GM12878 (cell line): ENCODE measurements at regions not wholly inside any gene's neighbourhood (a gene's known extent, or its start where the extent isn't known, plus 50 kb on each side); places are given as distances from the start of the nearest gene placed in this dataset.

Experiments used
- ATAC-seq: fragments of 200-7000 bp; cut with Tn5 transposase; 3 replicates; pipeline ENCODE4 v1.9.1; 2020; ENCODE audit warnings: mild to moderate bottlenecking, moderate library complexity
- BruUV-seq: library from RNA; stranded (reverse); fragments of 400-500 nt; replicated peaks from 2 replicates; lab custom pipeline; 2021; lab: Mats Ljungman, UMichigan
- CTCF ChIA-PET: fragments of 300-600 bp; sonication (Branson Sonifier 250); formaldehyde crosslinking; extraction: SDS; loops from one replicate; lab custom pipeline; 2021; ENCODE audit warnings: inconsistent platforms; lab: Yijun Ruan, JAX
- POLR2A ChIA-PET: fragments of 350-600 bp; formaldehyde crosslinking; extraction: SDS; loops from one replicate; lab custom pipeline; 2021; ENCODE audit warnings: inconsistent platforms; lab: Charles Lee
- RAD21 ChIA-PET: fragments of 300-600 bp; sonication (Branson Sonifier 250); formaldehyde crosslinking; loops from one replicate; lab custom pipeline; 2023; ENCODE audit warnings: antibody characterized with exemption; ENCODE audit not compliant: unreplicated experiment; lab: Charles Lee
- SMC1A ChIA-PET: fragments of 300-600 bp; sonication (Branson Sonifier 250); formaldehyde crosslinking; loops from one replicate; lab custom pipeline; 2023; ENCODE audit not compliant: unreplicated experiment, uncharacterized antibody; lab: Charles Lee
- DNase-seq: peaks from one replicate; pipeline ENCODE4 v3.0.0-alpha.2; 2011; ENCODE audit warnings: low read depth, low spot score
- FAIRE-seq: peaks from 3 replicates; lab custom pipeline; 2011; peaks lifted over from hg19 to GRCh38; lab: Jason Lieb, UNC
- H2AFZ ChIP-seq: 2 replicates; pipeline ENCODE4 v1.6.0; 2011; ENCODE audit warnings: low read depth, low read length, control low read depth; ENCODE audit not compliant: control insufficient read depth
- H3K27ac ChIP-seq: 2 replicates; pipeline ENCODE4 v1.5.1; 2011; ENCODE audit warnings: control low read depth; ENCODE audit not compliant: control insufficient read depth, insufficient read depth
- H3K27me3 ChIP-seq, 2 experiments: replicated peaks in 1 of 2; 2 replicates each; pipeline versions ENCODE4 v1.6.0 to v1.6.1; 2011; ENCODE audit warnings: low read length in 1 of 2; ENCODE audit not compliant: control insufficient read depth in 2 of 2, insufficient read depth in 2 of 2
- H3K36me3 ChIP-seq, 2 experiments: 2 replicates each; pipeline ENCODE4 v1.5.1; 2011; ENCODE audit warnings: low read length in 1 of 2; ENCODE audit not compliant: control insufficient read depth in 2 of 2, insufficient read depth in 2 of 2
- H3K4me1 ChIP-seq: 2 replicates; pipeline ENCODE4 v1.6.1; 2011; ENCODE audit warnings: mild to moderate bottlenecking, low read length, moderate library complexity, mixed read lengths; ENCODE audit not compliant: control insufficient read depth, insufficient read depth
- H3K4me2 ChIP-seq: 2 replicates; pipeline ENCODE4 v1.6.0; 2011; ENCODE audit warnings: control low read depth; ENCODE audit not compliant: control insufficient read depth, insufficient read depth
- H3K4me3 ChIP-seq: fragments of 200-600 bp; sonication (generic); 2 replicates; pipeline ENCODE4 v1.5.1; 2016
- H3K79me2 ChIP-seq: 2 replicates; pipeline ENCODE4 v1.6.0; 2011; ENCODE audit warnings: low read length; ENCODE audit not compliant: control insufficient read depth, insufficient read depth
- H3K9ac ChIP-seq: 2 replicates; pipeline ENCODE4 v1.8.0; 2011; ENCODE audit warnings: low read length, control low read depth, mixed read lengths; ENCODE audit not compliant: control insufficient read depth, insufficient read depth
- H3K9me3 ChIP-seq: replicated peaks from 3 replicates; pipeline ENCODE4 v1.5.1; 2011; ENCODE audit warnings: mild to moderate bottlenecking, low read length; ENCODE audit not compliant: control insufficient read depth, insufficient read depth
- H4K20me1 ChIP-seq: 2 replicates; pipeline ENCODE4 v1.6.0; 2011; ENCODE audit not compliant: control insufficient read depth, insufficient read depth
- FOXK2 ChIP-seq: fragments of 450-650 bp; IDR thresholded peaks from 2 replicates; pipeline ENCODE4 v1.6.1; 2017; ENCODE audit warnings: mild to moderate bottlenecking, moderate library complexity
- HDAC2 ChIP-seq: fragments of 200-600 bp; sonication (generic); IDR thresholded peaks from 2 replicates; pipeline ENCODE4 v1.6.1; 2017
- JUNB ChIP-seq: IDR thresholded peaks from 2 replicates; pipeline ENCODE4 v1.6.1; 2016; ENCODE audit warnings: antibody characterized with exemption, mild to moderate bottlenecking
- KLF5 ChIP-seq: fragments of 450-650 bp; IDR thresholded peaks from 2 replicates; pipeline ENCODE4 v1.6.1; 2014; ENCODE audit warnings: mild to moderate bottlenecking; ENCODE audit not compliant: partially characterized antibody
- MYC ChIP-seq: IDR thresholded peaks from 2 replicates; pipeline ENCODE4 v1.6.1; 2011; ENCODE audit warnings: mild to moderate bottlenecking, low read length, moderate library complexity, inconsistent platforms; ENCODE audit not compliant: insufficient read depth, insufficient replicate concordance, insufficient read length, severe bottlenecking
- TCF12 ChIP-seq: IDR thresholded peaks from 2 replicates; pipeline ENCODE4 v1.6.1; 2011; ENCODE audit warnings: low read depth, mild to moderate bottlenecking, low read length
- YBX1 ChIP-seq: fragments of 450-650 bp; IDR thresholded peaks from 2 replicates; pipeline ENCODE4 v1.6.1; 2016; ENCODE audit warnings: antibody characterized with exemption
- ZBED1 ChIP-seq: IDR thresholded peaks from 2 replicates; pipeline ENCODE4 v1.6.1; 2016; ENCODE audit warnings: borderline replicate concordance
- WGBS: methylation state at CpG from one replicate; pipeline ENCODE4 v1.1.6; 2016; ENCODE audit warnings: low lambda C conversion rate; ENCODE audit not compliant: insufficient replicate concordance, insufficient coverage; ENCODE audit errors: missing lambda C conversion rate; 5-methylcytosine and 5-hydroxymethylcytosine counted together
- in situ Hi-C: fragments of 300-500 bp; cut with MboI; formaldehyde crosslinking; loops from 9 replicates; pipeline ENCODE4 v1.14.3; 2018; ENCODE audit warnings: mixed read lengths
- intact Hi-C: fragments of 100-400 bp; cut with micrococcal nuclease; formaldehyde crosslinking; loops from one replicate; pipeline ENCODE4 v1.14.2; 2022; ENCODE audit not compliant: unreplicated experiment
- TF ChIP-seq, protein P1 (sequence below): fragments of 450-650 bp; IDR thresholded peaks from 2 replicates; pipeline ENCODE4 v1.6.1; 2018; ENCODE audit warnings: borderline replicate concordance, mild to moderate bottlenecking; ENCODE audit not compliant: partially characterized antibody
- TF ChIP-seq, protein P2 (sequence below): fragments of 450-650 bp; IDR thresholded peaks from 2 replicates; pipeline ENCODE4 v1.6.1; 2017; ENCODE audit warnings: mild to moderate bottlenecking, moderate library complexity
- TF ChIP-seq, protein P3 (sequence below): IDR thresholded peaks from 2 replicates; pipeline ENCODE4 v1.6.1; 2011; ENCODE audit warnings: low read depth, mild to moderate bottlenecking, low read length, moderate library complexity, borderline replicate concordance; ENCODE audit errors: extremely low read depth
- TF ChIP-seq, protein P4 (sequence below): IDR thresholded peaks from 2 replicates; pipeline ENCODE4 v1.6.1; 2012; ENCODE audit warnings: improper control_type of control experiment, low read depth, low read length; ENCODE audit not compliant: insufficient replicate concordance

DNA sequence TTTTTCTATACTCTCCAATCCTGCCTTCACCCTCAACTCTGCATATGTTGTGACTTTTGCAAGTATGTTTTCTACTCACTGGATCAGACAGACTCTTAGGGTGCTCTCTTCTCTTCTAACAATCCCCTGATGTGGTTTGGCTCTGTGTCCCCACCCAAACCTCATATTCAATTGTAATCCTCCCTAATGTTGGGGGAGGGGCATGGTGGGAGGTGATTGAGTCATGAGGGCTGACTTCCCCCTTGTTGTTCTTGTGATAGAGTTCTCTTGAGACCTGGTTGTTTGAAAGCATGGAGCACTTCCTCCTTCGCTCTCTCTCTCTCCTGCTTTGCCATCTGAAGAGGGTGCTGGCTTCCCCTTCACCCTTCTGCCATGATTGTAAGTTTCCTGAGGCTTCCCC is 148.9 kb upstream of the IGSF21 start (continued):
- TF ChIP-seq, protein P1, sequence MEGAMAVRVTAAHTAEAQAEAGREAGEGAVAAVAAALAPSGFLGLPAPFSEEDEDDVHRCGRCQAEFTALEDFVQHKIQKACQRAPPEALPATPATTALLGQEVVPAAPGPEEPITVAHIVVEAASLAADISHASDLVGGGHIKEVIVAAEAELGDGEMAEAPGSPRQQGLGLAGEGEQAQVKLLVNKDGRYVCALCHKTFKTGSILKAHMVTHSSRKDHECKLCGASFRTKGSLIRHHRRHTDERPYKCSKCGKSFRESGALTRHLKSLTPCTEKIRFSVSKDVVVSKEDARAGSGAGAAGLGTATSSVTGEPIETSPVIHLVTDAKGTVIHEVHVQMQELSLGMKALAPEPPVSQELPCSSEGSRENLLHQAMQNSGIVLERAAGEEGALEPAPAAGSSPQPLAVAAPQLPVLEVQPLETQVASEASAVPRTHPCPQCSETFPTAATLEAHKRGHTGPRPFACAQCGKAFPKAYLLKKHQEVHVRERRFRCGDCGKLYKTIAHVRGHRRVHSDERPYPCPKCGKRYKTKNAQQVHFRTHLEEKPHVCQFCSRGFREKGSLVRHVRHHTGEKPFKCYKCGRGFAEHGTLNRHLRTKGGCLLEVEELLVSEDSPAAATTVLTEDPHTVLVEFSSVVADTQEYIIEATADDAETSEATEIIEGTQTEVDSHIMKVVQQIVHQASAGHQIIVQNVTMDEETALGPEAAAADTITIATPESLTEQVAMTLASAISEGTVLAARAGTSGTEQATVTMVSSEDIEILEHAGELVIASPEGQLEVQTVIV, result no peak
- TF ChIP-seq ZBED1 (no peak), HDAC2 (no peak), KLF5 (no peak)
- TF ChIP-seq, protein P2, sequence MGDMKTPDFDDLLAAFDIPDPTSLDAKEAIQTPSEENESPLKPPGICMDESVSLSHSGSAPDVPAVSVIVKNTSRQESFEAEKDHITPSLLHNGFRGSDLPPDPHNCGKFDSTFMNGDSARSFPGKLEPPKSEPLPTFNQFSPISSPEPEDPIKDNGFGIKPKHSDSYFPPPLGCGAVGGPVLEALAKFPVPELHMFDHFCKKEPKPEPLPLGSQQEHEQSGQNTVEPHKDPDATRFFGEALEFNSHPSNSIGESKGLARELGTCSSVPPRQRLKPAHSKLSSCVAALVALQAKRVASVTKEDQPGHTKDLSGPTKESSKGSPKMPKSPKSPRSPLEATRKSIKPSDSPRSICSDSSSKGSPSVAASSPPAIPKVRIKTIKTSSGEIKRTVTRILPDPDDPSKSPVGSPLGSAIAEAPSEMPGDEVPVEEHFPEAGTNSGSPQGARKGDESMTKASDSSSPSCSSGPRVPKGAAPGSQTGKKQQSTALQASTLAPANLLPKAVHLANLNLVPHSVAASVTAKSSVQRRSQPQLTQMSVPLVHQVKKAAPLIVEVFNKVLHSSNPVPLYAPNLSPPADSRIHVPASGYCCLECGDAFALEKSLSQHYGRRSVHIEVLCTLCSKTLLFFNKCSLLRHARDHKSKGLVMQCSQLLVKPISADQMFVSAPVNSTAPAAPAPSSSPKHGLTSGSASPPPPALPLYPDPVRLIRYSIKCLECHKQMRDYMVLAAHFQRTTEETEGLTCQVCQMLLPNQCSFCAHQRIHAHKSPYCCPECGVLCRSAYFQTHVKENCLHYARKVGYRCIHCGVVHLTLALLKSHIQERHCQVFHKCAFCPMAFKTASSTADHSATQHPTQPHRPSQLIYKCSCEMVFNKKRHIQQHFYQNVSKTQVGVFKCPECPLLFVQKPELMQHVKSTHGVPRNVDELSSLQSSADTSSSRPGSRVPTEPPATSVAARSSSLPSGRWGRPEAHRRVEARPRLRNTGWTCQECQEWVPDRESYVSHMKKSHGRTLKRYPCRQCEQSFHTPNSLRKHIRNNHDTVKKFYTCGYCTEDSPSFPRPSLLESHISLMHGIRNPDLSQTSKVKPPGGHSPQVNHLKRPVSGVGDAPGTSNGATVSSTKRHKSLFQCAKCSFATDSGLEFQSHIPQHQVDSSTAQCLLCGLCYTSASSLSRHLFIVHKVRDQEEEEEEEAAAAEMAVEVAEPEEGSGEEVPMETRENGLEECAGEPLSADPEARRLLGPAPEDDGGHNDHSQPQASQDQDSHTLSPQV, result no peak

DNA sequence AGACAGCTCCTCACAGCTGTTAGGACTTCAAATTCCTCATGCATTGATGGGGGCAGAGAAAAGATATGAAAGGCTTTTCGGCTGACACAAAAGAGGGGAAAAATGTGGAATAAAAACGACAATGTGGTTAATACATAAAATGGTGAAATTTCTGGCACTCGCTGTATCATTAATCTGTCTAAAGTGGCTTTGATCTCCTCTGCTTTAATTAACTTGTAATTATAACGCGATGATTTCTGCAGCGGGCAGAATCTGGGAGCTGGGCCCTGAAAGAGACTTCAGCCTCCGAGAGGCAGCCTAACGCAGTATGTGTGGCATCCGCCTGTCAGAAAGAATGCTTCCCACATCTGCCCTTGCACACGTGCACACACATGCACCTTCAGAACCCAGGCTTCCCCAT is 144.1 kb upstream of the IGSF21 start:
- POLR2A ChIA-PET, result no interaction called here
- Histone ChIP-seq H3K4me3 (no peak overlapping the region), H3K4me2 (no peak overlapping the region), H3K9me3 (no peaks in the 10 kb centered on the region), H2AFZ (no peak overlapping the region), H4K20me1 (peaks cover 4% of the 10 kb centered on the region; the same call in 1 of the 2 replicates), H3K79me2 (no peaks in the 10 kb centered on the region), H3K27ac (no peak overlapping the region), H3K27me3 (no peaks in the 10 kb centered on the region; a peak in 1 of 4 replicates), H3K9ac (no peak overlapping the region), H3K4me1 (no peaks in the 10 kb centered on the region), H3K36me3 (no peaks in the 10 kb centered on the region)
- no peak for FAIRE-seq
- intact Hi-C loops (no loop called here), in situ Hi-C loops (no loop called here)
- no TSS peak for BruUV-seq
- no peak for DNase-seq
- CTCF ChIA-PET, result no interaction called here
- no peak for ATAC-seq
- SMC1A ChIA-PET, result no interaction called here
- 50% methylated on average over 10 of the region's 10 CpGs for WGBS
- RAD21 ChIA-PET, result no interaction called here
- TF ChIP-seq JUNB, result no peak
- TF ChIP-seq ZBED1, result no peak
- TF ChIP-seq FOXK2, result no peak
- TF ChIP-seq MYC, result no peak
- TF ChIP-seq TCF12, result no peak
- TF ChIP-seq, protein P3, sequence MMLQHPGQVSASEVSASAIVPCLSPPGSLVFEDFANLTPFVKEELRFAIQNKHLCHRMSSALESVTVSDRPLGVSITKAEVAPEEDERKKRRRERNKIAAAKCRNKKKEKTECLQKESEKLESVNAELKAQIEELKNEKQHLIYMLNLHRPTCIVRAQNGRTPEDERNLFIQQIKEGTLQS, result no peak
- TF ChIP-seq, protein P4, sequence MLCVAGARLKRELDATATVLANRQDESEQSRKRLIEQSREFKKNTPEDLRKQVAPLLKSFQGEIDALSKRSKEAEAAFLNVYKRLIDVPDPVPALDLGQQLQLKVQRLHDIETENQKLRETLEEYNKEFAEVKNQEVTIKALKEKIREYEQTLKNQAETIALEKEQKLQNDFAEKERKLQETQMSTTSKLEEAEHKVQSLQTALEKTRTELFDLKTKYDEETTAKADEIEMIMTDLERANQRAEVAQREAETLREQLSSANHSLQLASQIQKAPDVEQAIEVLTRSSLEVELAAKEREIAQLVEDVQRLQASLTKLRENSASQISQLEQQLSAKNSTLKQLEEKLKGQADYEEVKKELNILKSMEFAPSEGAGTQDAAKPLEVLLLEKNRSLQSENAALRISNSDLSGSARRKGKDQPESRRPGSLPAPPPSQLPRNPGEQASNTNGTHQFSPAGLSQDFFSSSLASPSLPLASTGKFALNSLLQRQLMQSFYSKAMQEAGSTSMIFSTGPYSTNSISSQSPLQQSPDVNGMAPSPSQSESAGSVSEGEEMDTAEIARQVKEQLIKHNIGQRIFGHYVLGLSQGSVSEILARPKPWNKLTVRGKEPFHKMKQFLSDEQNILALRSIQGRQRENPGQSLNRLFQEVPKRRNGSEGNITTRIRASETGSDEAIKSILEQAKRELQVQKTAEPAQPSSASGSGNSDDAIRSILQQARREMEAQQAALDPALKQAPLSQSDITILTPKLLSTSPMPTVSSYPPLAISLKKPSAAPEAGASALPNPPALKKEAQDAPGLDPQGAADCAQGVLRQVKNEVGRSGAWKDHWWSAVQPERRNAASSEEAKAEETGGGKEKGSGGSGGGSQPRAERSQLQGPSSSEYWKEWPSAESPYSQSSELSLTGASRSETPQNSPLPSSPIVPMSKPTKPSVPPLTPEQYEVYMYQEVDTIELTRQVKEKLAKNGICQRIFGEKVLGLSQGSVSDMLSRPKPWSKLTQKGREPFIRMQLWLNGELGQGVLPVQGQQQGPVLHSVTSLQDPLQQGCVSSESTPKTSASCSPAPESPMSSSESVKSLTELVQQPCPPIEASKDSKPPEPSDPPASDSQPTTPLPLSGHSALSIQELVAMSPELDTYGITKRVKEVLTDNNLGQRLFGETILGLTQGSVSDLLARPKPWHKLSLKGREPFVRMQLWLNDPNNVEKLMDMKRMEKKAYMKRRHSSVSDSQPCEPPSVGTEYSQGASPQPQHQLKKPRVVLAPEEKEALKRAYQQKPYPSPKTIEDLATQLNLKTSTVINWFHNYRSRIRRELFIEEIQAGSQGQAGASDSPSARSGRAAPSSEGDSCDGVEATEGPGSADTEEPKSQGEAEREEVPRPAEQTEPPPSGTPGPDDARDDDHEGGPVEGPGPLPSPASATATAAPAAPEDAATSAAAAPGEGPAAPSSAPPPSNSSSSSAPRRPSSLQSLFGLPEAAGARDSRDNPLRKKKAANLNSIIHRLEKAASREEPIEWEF, result no peak
- TF ChIP-seq YBX1, result no peak
